ENCODE measurements at regions not wholly inside any gene's neighbourhood (a gene's known extent, or its start where the extent isn't known, plus 50 kb on each side); places are given as distances from the start of the nearest gene placed in this dataset.

GRCh38 chr10:131620314-131620713 lies 280.5 kb upstream of the PPP2R2D start:
- TF ChIP-seq POLR2A (IDR thresholded peaks at IDR 0.05) (no peak), CTCF (IDR thresholded peaks at IDR 0.05) (no peak)
